MM.1S (cell line): ENCODE measurements at regions not wholly inside any gene's neighbourhood (a gene's known extent, or its start where the extent isn't known, plus 50 kb on each side); places are given as distances from the start of the nearest gene placed in this dataset.

Source experiments
- DNase-seq: peaks from one replicate; pipeline ENCODE4 v3.0.0-alpha.2; 2015
- H2AFZ ChIP-seq: fragments of 300-600 bp; sonication (generic); 2 replicates; pipeline ENCODE4 v1.6.0; 2016; ENCODE audit warnings: antibody characterized with exemption, low read length
- H3F3A ChIP-seq: fragments of 300-600 bp; sonication (generic); 2 replicates; pipeline ENCODE4 v1.6.1; 2016; ENCODE audit warnings: mild to moderate bottlenecking, antibody characterized with exemption, low read length, moderate library complexity, mixed read lengths; ENCODE audit not compliant: insufficient read depth
- H3K27ac ChIP-seq: fragments of 300-600 bp; sonication (generic); 2 replicates; pipeline ENCODE4 v1.5.1; 2016; ENCODE audit warnings: mild to moderate bottlenecking, low read length
- H3K27me3 ChIP-seq: fragments of 300-600 bp; sonication (generic); replicated peaks from 2 replicates; pipeline ENCODE4 v1.6.0; 2016; ENCODE audit warnings: low read length; ENCODE audit not compliant: insufficient read depth
- H3K36me3 ChIP-seq: fragments of 300-600 bp; sonication (generic); replicated peaks from 2 replicates; pipeline ENCODE4 v1.6.1; 2016; ENCODE audit warnings: mild to moderate bottlenecking, low read length, mixed read lengths; ENCODE audit not compliant: insufficient read depth
- H3K4me1 ChIP-seq: fragments of 300-600 bp; sonication (generic); 2 replicates; pipeline ENCODE4 v1.6.1; 2016; ENCODE audit warnings: low read length, mixed read lengths
- H3K4me2 ChIP-seq: fragments of 300-600 bp; sonication (generic); 2 replicates; pipeline ENCODE4 v1.6.0; 2016; ENCODE audit warnings: low read depth, low read length
- H3K4me3 ChIP-seq: fragments of 300-600 bp; sonication (generic); 2 replicates; pipeline ENCODE4 v1.5.1; 2016; ENCODE audit warnings: low read length, mixed read lengths
- H3K79me2 ChIP-seq: fragments of 300-600 bp; sonication (generic); 2 replicates; pipeline ENCODE4 v1.6.1; 2016; ENCODE audit warnings: mixed run types, low read length, mixed read lengths
- H3K9ac ChIP-seq: fragments of 300-600 bp; sonication (generic); 2 replicates; pipeline ENCODE4 v1.6.1; 2016; ENCODE audit warnings: low read length, mixed read lengths
- H3K9me2 ChIP-seq: fragments of 300-600 bp; sonication (generic); replicated peaks from 2 replicates; pipeline ENCODE4 v1.6.1; 2016; ENCODE audit warnings: mild to moderate bottlenecking, low read length, mixed read lengths; ENCODE audit not compliant: insufficient read depth
- H3K9me3 ChIP-seq: fragments of 300-600 bp; sonication (generic); replicated peaks from 2 replicates; pipeline ENCODE4 v1.6.1; 2016; ENCODE audit warnings: mild to moderate bottlenecking, low read length, mixed read lengths; ENCODE audit not compliant: insufficient read depth
- H4K20me1 ChIP-seq: fragments of 300-600 bp; sonication (generic); 2 replicates; pipeline ENCODE4 v1.6.1; 2016; ENCODE audit warnings: mild to moderate bottlenecking, low read length, moderate library complexity, mixed read lengths; ENCODE audit not compliant: insufficient read depth
- CTCF ChIP-seq: fragments of 300-600 bp; sonication (generic); IDR thresholded peaks from 2 replicates; pipeline ENCODE4 v1.5.1; 2016; ENCODE audit warnings: antibody characterized with exemption, low read length, mixed read lengths
- EZH2 ChIP-seq: fragments of 300-600 bp; sonication (generic); optimal IDR thresholded peaks from 2 replicates; pipeline ENCODE3; 2017; ENCODE audit warnings: low read depth, mild to moderate bottlenecking, antibody characterized with exemption, low read length, mixed read lengths
- EZH2phosphoT487 ChIP-seq: fragments of 300-600 bp; sonication (generic); IDR thresholded peaks from 2 replicates; pipeline ENCODE4 v1.6.1; 2018; ENCODE audit warnings: antibody characterized with exemption, low read length

GRCh38 chr1:56355422-56355821, 223.9 kb downstream of the PLPP3 start:
- H2AFZ ChIP-seq, result no peak overlapping the region
- no peak overlapping the region for H3K27ac ChIP-seq
- no peak overlapping the region for H3K4me2 ChIP-seq
- no peak overlapping the region for H3K4me3 ChIP-seq
- no peak for DNase-seq
- H4K20me1 ChIP-seq, result no peaks in the 10 kb centered on the region
- no peaks in the 10 kb centered on the region for H3K79me2 ChIP-seq
- H3K9me3 ChIP-seq, result no peaks in the 10 kb centered on the region
- no peaks in the 10 kb centered on the region for H3F3A ChIP-seq
- H3K27me3 ChIP-seq, result no peaks in the 10 kb centered on the region
- no peaks in the 10 kb centered on the region for H3K36me3 ChIP-seq
- no peaks in the 10 kb centered on the region for H3K4me1 ChIP-seq
- TF ChIP-seq EZH2, result no peak
- TF ChIP-seq EZH2phosphoT487, result no peak
- no peak for TF ChIP-seq CTCF
- H3K9ac ChIP-seq, result no peak overlapping the region
- no peaks in the 10 kb centered on the region for H3K9me2 ChIP-seq

- no peaks in the 10 kb centered on the region for H3K27me3 ChIP-seq
- H3K27ac ChIP-seq, result no peak overlapping the region
- H3F3A ChIP-seq, result no peaks in the 10 kb centered on the region
- H3K4me1 ChIP-seq, result no peaks in the 10 kb centered on the region
- no peaks in the 10 kb centered on the region for H3K36me3 ChIP-seq
- no peaks in the 10 kb centered on the region for H3K9me3 ChIP-seq
- H3K4me2 ChIP-seq, result no peak overlapping the region
- no peaks in the 10 kb centered on the region for H3K79me2 ChIP-seq
- no peaks in the 10 kb centered on the region for H3K9me2 ChIP-seq
- H2AFZ ChIP-seq, result no peak overlapping the region
- H3K9ac ChIP-seq, result no peak overlapping the region
- no peak overlapping the region for H3K4me3 ChIP-seq
- TF ChIP-seq EZH2 (no peak), CTCF (no peak), EZH2phosphoT487 (no peak)
- no peaks in the 10 kb centered on the region for H4K20me1 ChIP-seq
- DNase-seq, result no peak
These were observed 233.5 kb downstream of the PLPP3 start for GRCh38 chr1:56345831-56346230.

- Histone ChIP-seq H3K4me3 (no peak overlapping the region), H3K9me2 (no peaks in the 10 kb centered on the region), H2AFZ (no peak overlapping the region), H3K9ac (no peak overlapping the region), H3K4me1 (no peaks in the 10 kb centered on the region), H3K36me3 (no peaks in the 10 kb centered on the region), H3F3A (no peaks in the 10 kb centered on the region), H3K27ac (no peak overlapping the region), H3K9me3 (no peaks in the 10 kb centered on the region), H3K27me3 (no peaks in the 10 kb centered on the region), H3K79me2 (no peaks in the 10 kb centered on the region), H3K4me2 (no peak overlapping the region), H4K20me1 (no peaks in the 10 kb centered on the region)
- TF ChIP-seq CTCF, result no peak
- TF ChIP-seq EZH2, result no peak
- no peak for TF ChIP-seq EZH2phosphoT487
- DNase-seq, result no peak
These were observed 238.4 kb downstream of the PLPP3 start for GRCh38 chr1:56340977-56341376.
